ENCODE measurements at regions not wholly inside any gene's neighbourhood (a gene's known extent, or its start where the extent isn't known, plus 50 kb on each side); places are given as distances from the start of the nearest gene placed in this dataset.
"Not testable (repeated sequence)": the region's sequence is repeated elsewhere in the genome, so short reads cannot be mapped to it uniquely, and the experiment has no call there.

- intact Hi-C loops (cut with DNase I): no loop called here
- no peak overlapping the region for H3K4me3 ChIP-seq
- H3K27ac ChIP-seq: no peak overlapping the region
- no peak for DNase-seq
- 77 to 97% (median 96%) methylated on average over 3 of the region's 3 CpGs for WGBS, 4 donors
- H3K9me3 ChIP-seq: peaks cover 0 to 6% (median 0%) of the 10 kb centered on the region in 12 donors
- H3K27me3 ChIP-seq: no peaks in the 10 kb centered on the region
- H3K4me1 ChIP-seq: peaks cover 0 to 7% (median 0%) of the 10 kb centered on the region in 12 donors
- no peak for ATAC-seq
- H3K36me3 ChIP-seq: no peaks in the 10 kb centered on the region
- TF ChIP-seq, protein P1, sequence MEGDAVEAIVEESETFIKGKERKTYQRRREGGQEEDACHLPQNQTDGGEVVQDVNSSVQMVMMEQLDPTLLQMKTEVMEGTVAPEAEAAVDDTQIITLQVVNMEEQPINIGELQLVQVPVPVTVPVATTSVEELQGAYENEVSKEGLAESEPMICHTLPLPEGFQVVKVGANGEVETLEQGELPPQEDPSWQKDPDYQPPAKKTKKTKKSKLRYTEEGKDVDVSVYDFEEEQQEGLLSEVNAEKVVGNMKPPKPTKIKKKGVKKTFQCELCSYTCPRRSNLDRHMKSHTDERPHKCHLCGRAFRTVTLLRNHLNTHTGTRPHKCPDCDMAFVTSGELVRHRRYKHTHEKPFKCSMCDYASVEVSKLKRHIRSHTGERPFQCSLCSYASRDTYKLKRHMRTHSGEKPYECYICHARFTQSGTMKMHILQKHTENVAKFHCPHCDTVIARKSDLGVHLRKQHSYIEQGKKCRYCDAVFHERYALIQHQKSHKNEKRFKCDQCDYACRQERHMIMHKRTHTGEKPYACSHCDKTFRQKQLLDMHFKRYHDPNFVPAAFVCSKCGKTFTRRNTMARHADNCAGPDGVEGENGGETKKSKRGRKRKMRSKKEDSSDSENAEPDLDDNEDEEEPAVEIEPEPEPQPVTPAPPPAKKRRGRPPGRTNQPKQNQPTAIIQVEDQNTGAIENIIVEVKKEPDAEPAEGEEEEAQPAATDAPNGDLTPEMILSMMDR (IDR thresholded peaks at IDR 0.05): no peak
- TF ChIP-seq POLR2A (IDR thresholded peaks at IDR 0.05): no peak
These were observed 180.6 kb upstream of the TENT5A start for GRCh38 chr6:81933089-81933488.

DNA sequence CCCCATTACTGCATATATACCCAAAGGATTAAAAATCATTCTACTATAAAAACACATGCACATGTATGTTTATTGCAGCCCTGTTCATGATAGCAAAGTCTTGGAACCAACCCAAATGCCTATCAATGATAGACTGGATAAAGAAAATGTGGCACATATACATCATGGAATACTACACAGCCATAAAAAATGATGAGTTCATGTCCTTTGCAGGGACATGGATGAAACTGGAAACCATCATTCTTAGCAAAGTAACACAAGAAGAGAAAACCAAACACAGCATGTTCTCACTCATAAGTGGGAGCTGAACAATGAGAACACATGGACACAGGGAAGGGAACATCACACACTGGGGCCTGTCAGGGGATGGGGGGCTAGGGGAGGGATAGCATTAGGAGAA, 180.0 kb upstream of the TENT5A start:
- DNase-seq; H3K27me3 ChIP-seq; H3K27ac ChIP-seq; H3K36me3 ChIP-seq; ATAC-seq; H3K9me3 ChIP-seq; H3K4me1 ChIP-seq; intact Hi-C loops (cut with DNase I); H3K4me3 ChIP-seq: not testable (repeated sequence)

- no peak for DNase-seq
- WGBS, 4 donors: 47 to 73% (median 52%) methylated on average over 2 to 3 of the region's 3 CpGs
- Histone ChIP-seq H3K27me3 (no peaks in the 10 kb centered on the region), H3K9me3 (peaks cover 0 to 6% (median 0%) of the 10 kb centered on the region in 12 donors), H3K4me3 (no peak overlapping the region), H3K4me1 (peaks cover 0 to 4% (median 0%) of the 10 kb centered on the region in 12 donors), H3K27ac (no peak overlapping the region), H3K36me3 (no peaks in the 10 kb centered on the region)
- intact Hi-C loops (cut with DNase I): no loop called here
- peak in 1 of 4 donors; percentile 37 for ATAC-seq
- TF ChIP-seq POLR2A (IDR thresholded peaks at IDR 0.05): no peak
- TF ChIP-seq, protein P1 (IDR thresholded peaks at IDR 0.05): no peak
These were observed 177.3 kb upstream of the TENT5A start for GRCh38 chr6:81929828-81930227.

DNA sequence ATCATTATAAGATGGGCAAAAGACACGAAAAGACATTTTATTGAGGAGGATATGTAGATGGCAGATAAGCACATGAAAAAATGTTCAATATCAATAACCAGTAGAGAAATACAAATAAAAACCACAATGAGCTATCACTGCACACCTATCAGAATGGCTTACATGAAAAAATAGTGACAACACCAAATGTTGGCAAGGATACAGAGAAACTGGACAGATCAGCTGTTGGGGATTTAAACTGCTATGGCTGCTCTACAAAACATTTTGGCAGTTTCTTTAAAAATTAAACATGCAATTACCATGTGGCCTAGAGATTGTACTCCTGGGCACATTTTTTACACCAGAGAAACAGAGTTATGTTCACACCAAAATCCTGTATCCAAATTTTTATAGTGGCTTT, 172.7 kb upstream of the TENT5A start:
- ATAC-seq (no peak), DNase-seq (no peak)
- Histone ChIP-seq H3K27me3 (no peaks in the 10 kb centered on the region), H3K4me3 (no peak overlapping the region), H3K27ac (no peak overlapping the region), H3K9me3 (peaks cover 0 to 16% (median 0%) of the 10 kb centered on the region in 12 donors), H3K4me1 (peaks cover 0 to 4% (median 0%) of the 10 kb centered on the region in 12 donors), H3K36me3 (no peaks in the 10 kb centered on the region)
- TF ChIP-seq, protein P1 (IDR thresholded peaks at IDR 0.05): no peak
- no peak for TF ChIP-seq POLR2A (IDR thresholded peaks at IDR 0.05)
- intact Hi-C loops (cut with DNase I): no loop called here
- 74 to 95% (median 83%) methylated on average over 1 of the region's 1 CpG for WGBS, 4 donors
